ENCODE measurements at regions not wholly inside any gene's neighbourhood (a gene's known extent, or its start where the extent isn't known, plus 50 kb on each side); places are given as distances from the start of the nearest gene placed in this dataset.

DNA sequence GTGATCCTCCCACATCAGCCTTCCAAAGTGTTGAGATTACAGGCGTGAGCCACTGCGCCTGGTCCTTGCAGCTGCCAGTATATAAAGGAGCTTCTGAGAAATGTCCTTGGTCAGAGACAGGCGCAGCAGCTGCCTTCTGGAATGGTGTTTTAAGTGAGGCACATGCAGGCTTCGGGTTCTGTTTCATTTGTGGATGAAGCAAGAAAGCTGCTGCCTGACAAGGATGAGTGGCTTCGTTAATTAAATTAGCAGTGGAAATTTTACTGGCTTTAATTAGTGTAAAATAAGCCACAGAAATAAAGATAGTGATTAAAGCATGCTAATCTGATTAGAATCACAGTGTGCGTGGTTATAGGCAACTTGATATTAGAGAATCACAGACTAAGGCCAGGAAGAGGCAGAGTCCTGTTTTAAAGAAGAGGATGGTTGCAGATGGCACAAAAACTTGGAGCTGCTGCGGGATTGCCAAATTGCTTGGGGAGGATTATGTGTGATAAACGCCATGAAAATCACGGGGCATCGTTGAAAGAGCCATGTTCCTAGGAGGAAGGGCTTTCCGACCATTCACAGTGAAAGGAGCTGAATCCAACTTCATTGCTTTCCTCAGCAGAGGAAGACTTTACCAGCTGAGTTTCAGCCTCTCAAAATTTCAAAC, 348.4 kb upstream of the FAT1 start:
- DNase-seq (ENCODE audit: low read depth in 2 of 2) = no peak
- H3K4me3 ChIP-seq (replicated peaks in 1 of 2; ENCODE audit: low read depth in 2 of 2, low read length in 2 of 2) = no peak overlapping the region
- no peak for TF ChIP-seq CTCF (IDR thresholded peaks at IDR 0.05; ENCODE audit: low read depth, low read length)

- no peak for DNase-seq (ENCODE audit: low read depth in 2 of 2)
- no peak overlapping the region for H3K4me3 ChIP-seq (replicated peaks in 1 of 2; ENCODE audit: low read depth in 2 of 2, low read length in 2 of 2)
- TF ChIP-seq CTCF (IDR thresholded peaks at IDR 0.05; ENCODE audit: low read depth, low read length) = no peak
Measured at GRCh38 chr4:187073820-187074219, 350.2 kb upstream of the FAT1 start.

DNA sequence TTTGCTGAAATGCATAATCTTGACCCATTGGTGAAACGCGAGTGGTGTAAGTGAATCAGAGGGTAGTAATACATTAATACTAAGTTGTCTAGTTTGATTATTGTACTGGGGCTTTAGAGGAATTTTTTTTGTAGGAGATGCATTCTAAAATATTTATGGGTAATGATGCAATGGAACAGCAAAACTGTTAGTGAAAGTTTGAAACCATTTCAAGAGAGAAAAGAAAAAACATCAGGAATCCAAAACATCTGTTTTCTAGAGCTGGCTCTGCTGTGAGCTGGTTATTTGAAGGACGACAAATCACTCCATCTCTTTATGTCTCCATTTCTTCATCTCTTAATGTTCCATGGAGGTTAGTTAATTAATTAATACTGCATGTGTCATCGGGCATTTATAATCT, 351.9 kb upstream of the FAT1 start:
- no peak for DNase-seq (ENCODE audit: low read depth in 2 of 2)
- TF ChIP-seq CTCF (IDR thresholded peaks at IDR 0.05; ENCODE audit: low read depth, low read length) = no peak
- H3K4me3 ChIP-seq (replicated peaks in 1 of 2; ENCODE audit: low read depth in 2 of 2, low read length in 2 of 2) = no peak overlapping the region

GRCh38 chr4:187077744-187078401, 354.2 kb upstream of the FAT1 start:
- DNase-seq (ENCODE audit: low read depth in 2 of 2) = no peak
- TF ChIP-seq CTCF (IDR thresholded peaks at IDR 0.05; ENCODE audit: low read depth, low read length) = no peak
- no peak overlapping the region for H3K4me3 ChIP-seq (replicated peaks in 1 of 2; ENCODE audit: low read depth in 2 of 2, low read length in 2 of 2)

- DNase-seq (ENCODE audit: low read depth in 2 of 2) = no peak
- H3K4me3 ChIP-seq (replicated peaks in 1 of 2; ENCODE audit: low read depth in 2 of 2, low read length in 2 of 2) = no peak overlapping the region
- no peak for TF ChIP-seq CTCF (IDR thresholded peaks at IDR 0.05; ENCODE audit: low read depth, low read length)
Measured at GRCh38 chr4:187084701-187085100, 361.0 kb upstream of the FAT1 start.

GRCh38 chr4:187085339-187085738, 361.7 kb upstream of the FAT1 start:
- no peak for DNase-seq (ENCODE audit: low read depth in 2 of 2)
- H3K4me3 ChIP-seq (replicated peaks in 1 of 2; ENCODE audit: low read depth in 2 of 2, low read length in 2 of 2) = no peak overlapping the region
- TF ChIP-seq CTCF (IDR thresholded peaks at IDR 0.05; ENCODE audit: low read depth, low read length) = no peak

All from cardiac fibroblast (primary cell).